Activated CD8-positive, alpha-beta memory T cell treated with anti-CD3 and anti-CD28 coated beads, Interleukin-2, amount 50 U/mL, for 48 hours (primary cell): ENCODE measurements at regions not wholly inside any gene's neighbourhood (a gene's known extent, or its start where the extent isn't known, plus 50 kb on each side); places are given as distances from the start of the nearest gene placed in this dataset.

Source experiments
- DNase-seq: peaks from one replicate; pipeline ENCODE4 v3.0.0-alpha.2; 2020

GRCh38 chr11:80362563-80363340 is 921.9 kb upstream of the TENM4 start:
- no peak for DNase-seq

GRCh38 chr11:80355251-80355650 is 914.4 kb upstream of the TENM4 start:
- DNase-seq, result no peak

- no peak for DNase-seq
Observed at GRCh38 chr11:80350541-80350940, 909.7 kb upstream of the TENM4 start.

GRCh38 chr11:80349997-80350396 is 909.2 kb upstream of the TENM4 start:
- no peak for DNase-seq

- DNase-seq, result no peak
Observed at GRCh38 chr11:80346353-80347059, 905.7 kb upstream of the TENM4 start.

GRCh38 chr11:80343436-80343835 is 902.6 kb upstream of the TENM4 start:
- DNase-seq, result no peak

- no peak for DNase-seq
Observed at GRCh38 chr11:80338231-80338630, 897.4 kb upstream of the TENM4 start.

- no peak for DNase-seq
Observed at GRCh38 chr11:80331694-80332093, 890.9 kb upstream of the TENM4 start.

- no peak for DNase-seq
Observed at GRCh38 chr11:80330264-80330663, 889.4 kb upstream of the TENM4 start.

GRCh38 chr11:80328774-80329173 is 887.9 kb upstream of the TENM4 start:
- no peak for DNase-seq

- DNase-seq, result no peak
Observed at GRCh38 chr11:80327956-80328614, 887.3 kb upstream of the TENM4 start.

- no peak for DNase-seq
Observed at GRCh38 chr11:80321786-80322185, 881.0 kb upstream of the TENM4 start.

- no peak for DNase-seq
Observed at GRCh38 chr11:80320765-80321164, 879.9 kb upstream of the TENM4 start.

- DNase-seq, result no peak
Observed at GRCh38 chr11:80320226-80320625, 879.4 kb upstream of the TENM4 start.

GRCh38 chr11:80317612-80318011 is 876.8 kb upstream of the TENM4 start:
- DNase-seq, result no peak

- DNase-seq, result no peak
Observed at GRCh38 chr11:80315200-80315599, 874.4 kb upstream of the TENM4 start.

GRCh38 chr11:80309301-80309700 is 868.5 kb upstream of the TENM4 start:
- DNase-seq, result no peak

GRCh38 chr11:80307676-80308075 is 866.8 kb upstream of the TENM4 start:
- DNase-seq, result no peak

- no peak for DNase-seq
Observed at GRCh38 chr11:80297858-80298632, 857.2 kb upstream of the TENM4 start.

- no peak for DNase-seq
Observed at GRCh38 chr11:80293293-80293692, 852.5 kb upstream of the TENM4 start.

- no peak for DNase-seq
Observed at GRCh38 chr11:80284946-80285785, 844.3 kb upstream of the TENM4 start.

GRCh38 chr11:80282643-80283042 is 841.8 kb upstream of the TENM4 start:
- DNase-seq, result no peak
